WTC11 (cell line): ENCODE measurements at regions not wholly inside any gene's neighbourhood (a gene's known extent, or its start where the extent isn't known, plus 50 kb on each side); places are given as distances from the start of the nearest gene placed in this dataset.

Experiments
- CREB1 ChIP-seq: sonication (generic); formaldehyde crosslinking; IDR thresholded peaks from 2 replicates; pipeline ENCODE4 v1.8.0; 2023; ENCODE audit warnings: mild to moderate bottlenecking, missing genetic modification reagents
- CTCF ChIP-seq: fragments of 200-600 bp; IDR thresholded peaks from 2 replicates; pipeline ENCODE4 v1.8.0; 2022; ENCODE audit warnings: antibody characterized with exemption
- E2F4 ChIP-seq: sonication (generic); formaldehyde crosslinking; IDR thresholded peaks from 2 replicates; pipeline ENCODE4 v1.8.1; 2022; ENCODE audit warnings: low read depth, mild to moderate bottlenecking, moderate library complexity, missing genetic modification reagents, borderline replicate concordance
- FOXP1 ChIP-seq: sonication (generic); formaldehyde crosslinking; IDR thresholded peaks from 2 replicates; pipeline ENCODE4 v1.8.0; 2022; ENCODE audit warnings: missing genetic modification reagents, mild to moderate bottlenecking, moderate library complexity, borderline replicate concordance
- GABPB1 ChIP-seq: sonication (generic); formaldehyde crosslinking; IDR thresholded peaks from 2 replicates; pipeline ENCODE4 v1.8.1; 2023; ENCODE audit warnings: mild to moderate bottlenecking, missing genetic modification reagents
- SMAD3 ChIP-seq: sonication (generic); formaldehyde crosslinking; IDR thresholded peaks from 2 replicates; pipeline ENCODE4 v1.8.0; 2022; ENCODE audit warnings: missing genetic modification reagents, mild to moderate bottlenecking, borderline replicate concordance
- SMAD4 ChIP-seq: sonication (generic); formaldehyde crosslinking; IDR thresholded peaks from 2 replicates; pipeline ENCODE4 v1.8.0; 2022; ENCODE audit warnings: mild to moderate bottlenecking, missing genetic modification reagents
- USF1 ChIP-seq: sonication (generic); formaldehyde crosslinking; IDR thresholded peaks from 2 replicates; pipeline ENCODE4 v1.8.0; 2022; ENCODE audit warnings: mild to moderate bottlenecking, missing genetic modification reagents
- ZNF281 ChIP-seq: sonication (generic); formaldehyde crosslinking; IDR thresholded peaks from 2 replicates; pipeline ENCODE4 v1.8.0; 2023; ENCODE audit warnings: mild to moderate bottlenecking, missing genetic modification reagents
- ZNF317 ChIP-seq: sonication (generic); formaldehyde crosslinking; IDR thresholded peaks from 2 replicates; pipeline ENCODE4 v1.8.1; 2023; ENCODE audit warnings: low read depth, mild to moderate bottlenecking, moderate library complexity, missing genetic modification reagents, borderline replicate concordance
- TF ChIP-seq, protein P1 (sequence below): sonication (generic); formaldehyde crosslinking; IDR thresholded peaks from 2 replicates; pipeline ENCODE4 v1.8.0; 2022; ENCODE audit warnings: mild to moderate bottlenecking, missing genetic modification reagents

GRCh38 chr11:115743719-115744118, 239.5 kb upstream of the CADM1 start:
- TF ChIP-seq CTCF = no peak
- TF ChIP-seq E2F4 (CRISPR knock-in tag) = no peak
- TF ChIP-seq SMAD3 (CRISPR knock-in tag) = no peak
- TF ChIP-seq CREB1 (CRISPR knock-in tag) = no peak
- no peak for TF ChIP-seq ZNF281
- no peak for TF ChIP-seq USF1
- TF ChIP-seq, protein P1, sequence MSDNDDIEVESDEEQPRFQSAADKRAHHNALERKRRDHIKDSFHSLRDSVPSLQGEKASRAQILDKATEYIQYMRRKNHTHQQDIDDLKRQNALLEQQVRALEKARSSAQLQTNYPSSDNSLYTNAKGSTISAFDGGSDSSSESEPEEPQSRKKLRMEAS (CRISPR knock-in tag) = no peak
- TF ChIP-seq SMAD4 (CRISPR knock-in tag) = no peak
- TF ChIP-seq FOXP1 (CRISPR knock-in tag) = no peak
- TF ChIP-seq ZNF317 (CRISPR knock-in tag) = no peak
- no peak for TF ChIP-seq GABPB1 (CRISPR knock-in tag)
